GM19395 (cell line): ENCODE measurements at regions not wholly inside any gene's neighbourhood (a gene's known extent, or its start where the extent isn't known, plus 50 kb on each side); places are given as distances from the start of the nearest gene placed in this dataset.
"Not testable (repeated sequence)": the region's sequence is repeated elsewhere in the genome, so short reads cannot be mapped to it uniquely, and the experiment has no call there.

Experiments
- ATAC-seq: cut with Tn5 transposase; IDR thresholded peaks from one replicate; pipeline ENCODE4 v1.9.1; 2021; ENCODE audit warnings: mild to moderate bottlenecking, moderate library complexity; ENCODE audit not compliant: unreplicated experiment

DNA sequence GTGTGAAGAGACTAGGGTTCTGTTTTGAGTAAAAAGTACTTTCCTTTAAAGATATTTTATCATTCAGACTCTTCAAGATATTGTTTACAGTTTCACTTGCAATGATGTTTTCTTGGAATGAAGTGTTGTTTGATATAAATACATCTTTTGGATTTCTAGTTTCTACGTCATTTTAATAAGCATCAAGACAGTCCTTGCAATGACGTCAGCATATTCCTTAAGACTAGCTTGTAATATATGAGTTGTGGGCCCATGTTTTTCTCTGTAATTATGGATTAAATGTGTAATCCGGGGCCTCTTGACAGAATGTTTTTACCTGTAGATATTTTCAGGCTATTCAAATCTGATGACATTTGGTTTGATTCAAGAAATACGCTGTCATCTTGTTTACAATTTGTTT lies 66.1 kb downstream of the RBMX2 start:
- ATAC-seq: no peak

GRCh38 chrX:130468395-130468923 lies 66.7 kb downstream of the RBMX2 start:
- no peak for ATAC-seq

GRCh38 chrX:130482871-130483270 lies 81.1 kb downstream of the RBMX2 start:
- ATAC-seq: no peak

GRCh38 chrX:130485870-130486269 lies 84.1 kb downstream of the RBMX2 start:
- no peak for ATAC-seq

- not testable (repeated sequence) for ATAC-seq
Measured at GRCh38 chrX:130495502-130495901, 93.7 kb downstream of the RBMX2 start.

GRCh38 chrX:130497531-130497930 lies 95.7 kb downstream of the RBMX2 start:
- ATAC-seq: no peak

GRCh38 chrX:130498653-130499274 lies 97.0 kb downstream of the RBMX2 start:
- ATAC-seq: no peak

DNA sequence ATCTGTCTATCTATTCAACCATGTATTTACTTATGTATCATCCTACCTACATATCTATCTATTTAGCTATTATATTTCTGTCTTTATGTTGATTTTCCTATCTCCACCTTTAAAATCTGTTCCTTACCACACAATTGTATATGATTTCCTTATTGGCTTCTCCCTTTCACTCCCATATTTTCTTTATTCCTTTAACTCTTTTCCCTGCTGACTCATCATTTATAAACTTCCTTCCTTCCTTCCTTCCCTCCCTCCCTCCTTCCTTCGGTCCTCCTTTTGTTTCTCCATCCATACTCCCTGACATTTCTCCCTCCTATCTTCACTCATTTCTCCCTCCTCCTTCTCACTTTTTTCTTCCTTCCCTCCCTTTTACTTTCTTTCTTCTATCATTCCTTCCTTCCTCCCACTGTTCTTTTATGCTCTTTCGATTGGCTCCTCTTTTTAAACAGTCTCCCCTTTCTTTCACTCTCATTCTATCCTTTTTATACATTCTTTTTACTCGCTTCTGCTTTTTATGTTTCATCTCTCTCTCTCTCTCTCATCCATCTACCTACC lies 100.3 kb downstream of the RBMX2 start:
- ATAC-seq: no peak

- ATAC-seq: no peak
Measured at GRCh38 chrX:130504019-130504418, 102.2 kb downstream of the RBMX2 start.

DNA sequence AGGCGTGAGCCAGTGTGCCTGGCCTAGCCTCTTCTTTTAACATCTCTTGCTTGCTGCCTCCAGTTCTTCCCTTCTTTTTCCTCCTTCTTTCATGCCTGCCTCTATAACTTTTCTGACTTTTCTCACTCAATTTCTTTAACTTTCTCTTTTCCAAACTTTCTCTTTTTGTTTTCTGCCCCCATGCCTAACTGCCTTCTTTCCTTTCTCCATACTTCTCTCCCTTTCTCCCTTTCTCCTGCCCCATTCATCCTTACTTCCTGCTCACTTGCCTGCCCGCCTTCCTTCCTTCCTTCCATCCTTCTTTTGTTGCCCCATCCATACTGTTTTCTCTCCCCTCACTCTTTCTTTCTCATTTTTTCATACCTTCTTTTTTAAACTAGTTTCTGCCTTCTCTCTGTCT lies 105.2 kb downstream of the RBMX2 start:
- no peak for ATAC-seq

DNA sequence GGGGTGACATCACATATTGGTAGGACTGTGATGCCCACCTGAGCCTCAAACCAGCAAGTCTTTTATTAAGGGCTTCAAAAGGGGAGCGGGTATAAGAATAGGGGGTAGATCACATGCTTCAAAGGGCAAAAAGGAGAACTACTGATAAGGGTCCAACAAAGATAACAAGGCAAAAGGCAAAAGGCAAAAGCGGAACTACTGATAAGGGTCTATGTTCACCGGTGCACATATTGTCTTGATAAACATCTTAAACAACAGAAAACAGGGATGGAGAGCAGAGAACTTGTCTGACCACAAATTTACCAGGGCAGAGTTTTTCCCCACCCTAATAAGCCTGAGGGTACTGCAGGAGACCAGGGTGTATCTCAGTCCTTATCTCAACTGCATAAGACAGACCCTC lies 110.7 kb downstream of the RBMX2 start:
- ATAC-seq: not testable (repeated sequence)

DNA sequence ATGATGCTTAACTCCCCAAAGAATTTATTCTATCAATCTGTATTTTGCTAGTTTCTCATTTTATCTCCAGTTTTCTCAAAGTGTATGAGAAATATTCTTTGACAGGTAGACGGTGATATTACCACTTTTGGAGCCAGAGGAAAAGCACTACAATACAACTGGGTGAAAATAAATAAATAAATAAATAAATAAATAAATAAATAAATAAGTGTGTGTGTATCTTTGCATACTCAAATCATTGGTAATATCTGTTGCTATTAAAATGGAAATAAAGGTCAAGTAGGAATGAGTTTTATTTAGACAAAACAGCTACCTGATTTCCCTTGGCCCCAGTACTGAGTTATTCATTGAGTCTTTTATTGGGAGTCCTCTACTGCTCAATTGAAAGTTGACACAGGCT lies 114.3 kb downstream of the RBMX2 start:
- no peak for ATAC-seq

GRCh38 chrX:130523460-130524394 lies 121.9 kb downstream of the RBMX2 start:
- ATAC-seq: no peak

DNA sequence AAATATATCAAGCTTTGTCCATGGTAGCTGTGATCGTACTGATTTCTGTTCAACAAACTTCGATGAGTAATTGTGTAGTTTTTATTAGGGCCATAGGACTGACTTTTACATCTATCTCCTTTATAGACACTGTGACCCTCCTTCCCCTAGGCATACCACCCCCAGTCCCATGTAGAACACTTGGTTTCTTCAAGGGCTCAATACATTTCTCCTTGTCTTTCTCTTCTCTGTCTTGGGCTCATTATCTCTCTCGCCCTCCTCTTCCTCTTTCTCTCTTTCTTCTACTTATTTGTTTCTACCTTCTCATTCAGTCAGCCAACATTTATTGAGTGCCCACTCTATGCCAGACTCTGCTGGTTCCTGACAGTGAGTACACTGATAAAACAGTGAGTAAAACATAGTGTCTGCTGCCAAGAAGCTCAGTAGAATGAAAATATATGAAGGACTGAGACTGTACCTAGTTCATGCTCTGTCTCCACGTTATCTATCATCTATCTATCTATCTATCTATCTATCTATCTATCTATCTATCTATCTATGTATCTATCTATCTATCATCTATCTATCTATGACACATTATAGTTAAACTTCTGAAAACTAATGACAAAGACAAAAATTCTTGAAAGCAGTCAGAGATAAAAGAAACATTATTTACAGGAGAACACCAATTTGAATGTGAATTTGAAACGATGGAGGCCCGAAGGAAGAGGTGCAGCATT lies 122.8 kb downstream of the RBMX2 start:
- ATAC-seq: no peak

DNA sequence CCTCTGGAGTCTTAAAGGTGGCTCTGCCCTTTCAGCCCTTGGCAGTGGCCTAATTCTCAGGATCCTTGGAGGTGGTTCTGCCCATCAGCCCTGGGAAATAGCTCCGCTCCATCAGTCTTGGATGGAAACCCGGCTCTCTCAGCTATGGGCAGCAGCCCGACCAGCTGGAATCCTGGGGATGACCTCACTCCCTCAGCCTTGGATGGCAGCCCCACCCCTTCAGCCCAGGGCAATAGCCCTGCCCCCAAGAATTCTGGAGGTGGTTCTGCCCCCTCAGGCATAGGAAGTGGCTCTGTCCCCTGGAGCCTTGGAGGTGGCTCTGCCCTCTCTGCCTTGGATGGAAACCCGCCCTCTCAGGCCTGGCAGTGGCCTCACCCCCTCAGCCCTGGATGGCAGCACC lies 127.7 kb downstream of the RBMX2 start:
- ATAC-seq: no peak

- no peak for ATAC-seq
Measured at GRCh38 chrX:130531066-130531465, 129.3 kb downstream of the RBMX2 start.

- peak; percentile 76 for ATAC-seq
Measured at GRCh38 chrX:130539721-130540321, 138.0 kb downstream of the RBMX2 start.

- no peak for ATAC-seq
Measured at GRCh38 chrX:130543603-130544325, 142.0 kb downstream of the RBMX2 start.

DNA sequence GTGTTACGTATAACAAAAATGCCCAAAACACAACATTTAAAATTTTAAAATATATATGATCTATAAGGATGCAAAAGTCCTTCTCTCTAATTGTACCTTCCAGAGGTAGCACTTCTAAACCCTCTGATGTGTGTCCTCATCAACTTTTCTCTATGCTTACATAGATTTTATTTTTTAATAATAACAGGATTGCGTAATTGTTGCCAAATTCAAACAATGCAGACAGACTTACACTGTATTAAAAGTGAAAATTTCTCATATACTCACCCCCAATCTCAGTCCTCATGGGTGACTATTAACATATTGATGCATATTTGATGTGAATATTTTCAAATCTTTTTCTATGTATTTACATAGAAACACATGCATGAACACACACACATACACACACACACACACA lies 144.0 kb downstream of the RBMX2 start:
- ATAC-seq: no peak

- ATAC-seq: not testable (repeated sequence)
Measured at GRCh38 chrX:130549382-130549781, 147.6 kb downstream of the RBMX2 start.
